GF-D8 (cell line): ENCODE measurements at regions not wholly inside any gene's neighbourhood (a gene's known extent, or its start where the extent isn't known, plus 50 kb on each side); places are given as distances from the start of the nearest gene placed in this dataset.
"Not testable (repeated sequence)": the region's sequence is repeated elsewhere in the genome, so short reads cannot be mapped to it uniquely, and the experiment has no call there.

Experiments
- DNase-seq: peaks from one replicate; lab custom pipeline; 2025; lab: John Stamatoyannopoulos, UW

GRCh38 chr4:135447598-135447997 lies 1246.0 kb upstream of the PABPC4L start:
- DNase-seq = not testable (repeated sequence)

GRCh38 chr4:135434936-135435335 lies 1233.3 kb upstream of the PABPC4L start:
- no peak for DNase-seq

DNA sequence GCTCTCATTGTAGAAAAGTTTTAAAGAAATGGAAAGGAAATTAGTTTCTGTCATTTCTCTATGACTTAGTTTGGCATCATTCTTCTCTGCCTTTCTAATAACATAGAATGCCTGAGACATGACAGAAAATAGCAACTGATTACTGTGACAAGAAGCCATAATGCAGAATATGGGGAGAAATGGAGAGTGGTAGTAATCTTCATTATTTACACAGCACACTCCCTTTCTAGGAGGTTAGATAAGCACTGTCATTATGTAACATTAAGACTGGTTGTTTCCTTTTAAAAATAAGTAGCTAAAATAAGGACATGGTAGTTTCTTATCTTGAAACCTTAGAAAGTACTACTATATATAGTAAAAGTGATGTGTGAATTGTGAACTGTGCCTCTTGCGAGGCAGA lies 1227.9 kb upstream of the PABPC4L start:
- no peak for DNase-seq

GRCh38 chr4:135418353-135418752 lies 1216.8 kb upstream of the PABPC4L start:
- DNase-seq = no peak

GRCh38 chr4:135412213-135412612 lies 1210.6 kb upstream of the PABPC4L start:
- no peak for DNase-seq

- DNase-seq = no peak
Measured at GRCh38 chr4:135411251-135411650, 1209.7 kb upstream of the PABPC4L start.

GRCh38 chr4:135409261-135409660 lies 1207.7 kb upstream of the PABPC4L start:
- not testable (repeated sequence) for DNase-seq

- no peak for DNase-seq
Measured at GRCh38 chr4:135408109-135408508, 1206.5 kb upstream of the PABPC4L start.

DNA sequence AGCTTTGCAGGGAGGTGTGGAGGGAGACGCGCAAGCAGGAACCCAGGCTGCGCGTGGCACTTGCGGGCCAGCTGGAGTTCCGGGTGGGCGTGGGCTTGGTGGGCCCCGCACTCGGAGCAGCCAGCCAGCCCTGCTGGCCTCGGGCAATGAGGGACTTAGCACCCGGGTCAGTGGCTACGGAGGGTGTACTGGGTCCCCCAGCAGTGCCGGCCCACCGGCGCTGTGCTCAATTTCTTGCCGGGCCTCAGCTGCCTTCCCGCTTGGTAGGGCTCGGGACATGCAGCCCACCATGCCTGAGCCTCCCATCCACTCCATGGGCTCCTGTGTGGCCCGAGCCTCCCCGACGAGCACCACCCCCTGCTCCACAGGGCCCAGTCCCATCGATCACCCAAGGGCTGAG lies 1205.0 kb upstream of the PABPC4L start:
- DNase-seq = not testable (repeated sequence)

DNA sequence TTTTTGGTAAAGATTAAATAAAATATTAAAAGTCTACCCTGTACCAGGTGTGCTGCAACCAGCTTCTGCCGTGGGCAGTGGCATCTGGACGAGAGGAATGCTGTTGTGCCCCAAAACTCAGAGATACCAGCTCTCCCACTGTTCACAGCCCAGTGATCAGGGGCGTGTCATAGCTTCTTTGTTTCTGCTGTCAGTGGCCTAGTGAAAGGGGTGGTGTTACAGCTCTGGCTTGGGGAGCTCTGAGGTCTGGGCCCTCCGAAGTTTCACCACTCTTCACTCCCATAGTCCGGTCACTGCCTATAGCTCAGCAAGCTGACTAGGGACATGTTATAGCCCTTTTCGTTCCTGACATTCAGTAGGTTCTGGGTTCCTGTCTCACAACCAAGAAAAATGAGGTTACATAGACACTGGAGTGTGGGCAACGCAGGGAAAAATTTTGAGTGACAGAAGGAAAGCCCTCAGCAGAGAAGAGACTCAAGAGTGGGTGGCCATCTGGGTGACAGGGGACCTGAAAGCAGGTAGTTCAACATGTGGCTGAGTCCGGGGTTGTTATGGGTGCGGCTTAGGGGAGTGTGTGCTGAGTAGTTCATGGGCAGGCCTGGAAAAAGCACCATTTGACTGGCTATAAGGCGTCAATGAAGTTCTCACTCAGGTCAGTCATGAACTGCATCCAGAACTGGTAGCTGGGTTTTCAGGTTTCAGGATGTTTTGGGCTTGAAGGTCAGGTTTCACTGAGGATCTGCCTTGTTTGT lies 1184.4 kb upstream of the PABPC4L start:
- no peak for DNase-seq

- DNase-seq = no peak
Measured at GRCh38 chr4:135383356-135384288, 1182.0 kb upstream of the PABPC4L start.

GRCh38 chr4:135382280-135382959 lies 1180.8 kb upstream of the PABPC4L start:
- no peak for DNase-seq

- DNase-seq = no peak
Measured at GRCh38 chr4:135372131-135372530, 1170.5 kb upstream of the PABPC4L start.

DNA sequence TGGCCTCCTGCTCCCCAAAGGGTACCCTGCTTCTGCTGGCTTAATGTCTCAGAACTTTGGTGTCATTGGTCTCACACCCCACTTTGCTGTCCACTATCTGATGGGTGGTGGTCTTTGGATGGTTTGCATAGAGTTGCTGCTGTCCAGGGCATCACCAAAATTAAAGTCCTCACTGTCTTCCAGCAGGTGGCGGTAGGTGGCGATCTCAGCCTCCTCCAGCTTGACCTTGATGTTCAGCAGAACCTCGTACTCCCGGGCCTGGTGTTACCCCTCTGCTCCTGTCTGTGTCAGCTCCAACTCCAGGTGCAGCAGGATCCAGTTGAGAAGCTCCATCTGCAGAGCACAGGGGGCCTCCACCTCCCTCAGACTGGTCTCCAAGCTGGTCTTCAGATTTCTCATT lies 1169.5 kb upstream of the PABPC4L start:
- DNase-seq = no peak

DNA sequence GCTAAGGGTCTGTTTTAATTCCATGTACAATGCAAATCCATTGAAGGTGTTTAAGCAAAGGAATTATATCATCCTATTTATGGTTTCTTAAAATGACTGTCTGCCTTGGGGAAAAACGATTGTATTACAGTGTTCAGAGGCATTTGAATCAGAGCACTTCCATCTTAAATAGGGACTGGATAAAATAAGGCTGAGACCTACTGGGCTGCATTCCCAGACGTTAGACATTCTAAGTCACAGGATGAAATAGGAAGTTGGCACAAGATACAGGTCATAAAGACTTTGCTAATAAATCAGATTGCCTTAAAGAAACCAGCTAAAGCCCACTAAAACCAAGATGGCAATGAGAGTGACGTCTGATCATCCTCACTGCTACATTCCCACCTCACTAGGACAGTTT lies 1167.2 kb upstream of the PABPC4L start:
- no peak for DNase-seq

DNA sequence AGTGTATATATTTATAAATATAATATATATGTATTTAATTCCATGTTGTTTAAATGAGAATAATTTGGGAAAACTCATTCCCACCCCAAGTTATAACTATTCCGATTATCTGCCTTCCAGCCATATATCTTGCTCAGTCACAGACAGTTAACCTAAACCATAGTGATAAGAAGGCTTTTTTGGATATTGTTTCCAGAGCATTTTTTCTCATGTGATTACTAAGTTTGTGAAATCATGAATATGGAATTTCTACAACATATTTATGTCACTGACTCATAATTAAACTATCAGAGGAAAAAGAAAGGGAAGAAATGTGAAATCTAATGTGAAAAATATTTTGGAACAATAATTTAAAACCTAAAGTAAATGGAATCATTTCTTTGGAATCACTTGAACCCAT lies 1163.5 kb upstream of the PABPC4L start:
- DNase-seq = no peak

GRCh38 chr4:135359128-135359527 lies 1157.5 kb upstream of the PABPC4L start:
- no peak for DNase-seq

- no peak for DNase-seq
Measured at GRCh38 chr4:135357091-135357490, 1155.5 kb upstream of the PABPC4L start.

GRCh38 chr4:135354876-135355275 lies 1153.3 kb upstream of the PABPC4L start:
- DNase-seq = no peak

DNA sequence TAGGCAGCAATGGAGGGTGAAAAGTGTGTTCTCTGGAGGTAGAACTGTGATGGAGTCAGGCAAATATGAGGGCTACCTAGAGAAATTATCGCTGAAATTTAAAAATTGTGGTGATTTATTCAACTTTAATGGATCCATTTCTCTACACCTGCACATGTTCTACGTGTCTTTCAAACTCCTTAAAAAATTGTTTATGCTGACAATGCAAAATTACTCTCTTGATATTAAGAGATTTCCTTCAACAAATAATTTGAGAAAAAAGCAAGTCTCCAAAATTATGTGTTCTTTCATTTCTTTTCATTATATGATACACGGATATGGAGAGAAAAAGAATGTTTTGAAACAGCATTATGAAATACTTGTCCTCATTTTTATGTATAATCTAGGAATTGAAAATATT lies 1151.4 kb upstream of the PABPC4L start:
- DNase-seq = no peak

GRCh38 chr4:135344492-135344891 lies 1142.9 kb upstream of the PABPC4L start:
- DNase-seq = no peak

- DNase-seq = no peak
Measured at GRCh38 chr4:135338181-135338580, 1136.6 kb upstream of the PABPC4L start.

GRCh38 chr4:135325264-135325663 lies 1123.7 kb upstream of the PABPC4L start:
- DNase-seq = no peak
